Right lobe of liver (tissue), 6 donors: ENCODE measurements at regions not wholly inside any gene's neighbourhood (a gene's known extent, or its start where the extent isn't known, plus 50 kb on each side); places are given as distances from the start of the nearest gene placed in this dataset.

Experiments used
- ATAC-seq, 4 donors: fragments of 200-7000 bp; cut with Tn5 transposase; one replicate each; pipeline ENCODE4 v1.9.1; 2020; ENCODE audit warnings: mild to moderate bottlenecking in 4 of 4, moderate library complexity in 4 of 4
- DNase-seq, 3 donors: peaks; one replicate each; pipeline ENCODE4 v3.0.0-alpha.2; 2020
- H3K27ac ChIP-seq, 3 donors: fragments of 200-600 bp; one replicate each; pipeline ENCODE4 v1.8.0; 2022
- H3K27me3 ChIP-seq, 2 donors: fragments of 200-600 bp; one replicate each; pipeline ENCODE4 v1.8.0; 2022
- H3K36me3 ChIP-seq, 4 donors: fragments of 200-600 bp; sonication (generic) in 1 of 4; one replicate each; pipeline versions ENCODE4 v1.5.1 to v1.8.0; 2017 to 2022; ENCODE audit warnings: control low read depth in 1 of 4
- H3K4me1 ChIP-seq, 4 donors: fragments of 200-600 bp; sonication (generic) in 1 of 4; one replicate each; pipeline versions ENCODE4 v1.5.1 to v1.8.0; 2017 to 2022; ENCODE audit warnings: control low read depth in 1 of 4
- H3K4me3 ChIP-seq, 3 donors: fragments of 200-600 bp; one replicate each; pipeline ENCODE4 v1.8.0; 2022
- H3K9me3 ChIP-seq, 4 donors: fragments of 200-600 bp; sonication (generic) in 1 of 4; one replicate each; pipeline versions ENCODE4 v1.5.1 to v1.8.0; 2017 to 2022; ENCODE audit warnings: control low read depth in 1 of 4
- CTCF ChIP-seq, 4 donors: fragments of 200-600 bp in 3 of 4; fragments of 450-650 bp in 1 of 4; IDR thresholded peaks; one replicate each; pipeline versions ENCODE4 v1.5.1 to v1.8.0; 2016 to 2022; ENCODE audit warnings: antibody characterized with exemption in 4 of 4, mild to moderate bottlenecking in 2 of 4
- POLR2A ChIP-seq: fragments of 450-650 bp; IDR thresholded peaks from one replicate; pipeline ENCODE4 v1.6.1; 2017; ENCODE audit warnings: antibody characterized with exemption, mild to moderate bottlenecking
- WGBS: methylation state at CpG from one replicate; pipeline ENCODE4 v1.1.6; 2018; ENCODE audit warnings: low coverage, low lambda C conversion rate; ENCODE audit not compliant: insufficient coverage; ENCODE audit errors: missing lambda C conversion rate; 5-methylcytosine and 5-hydroxymethylcytosine counted together
- intact Hi-C, 2 donors: fragments of 100-400 bp; cut with DNase I; formaldehyde crosslinking; loops; one replicate each; pipeline versions ENCODE4 v1.11.2 to v1.14.1; 2022
- donor health status: DM: no; HTN: yes; CAD: no.
- donor health status: DM: no; HTN: no; CAD: no.
- donor health status: DM: no; HTN: no; CAD: no.
- donor health status: DM: no; HTN: yes; CAD: no.
- donor health status: DM: no; HTN: yes; CAD: no.

GRCh38 chr20:17786221-17786718 lies 86.5 kb downstream of the BANF2 start:
- ATAC-seq: peak in 2 of 4 donors; percentile 6 to 36
- DNase-seq: no peak
- H3K27ac ChIP-seq: no peak overlapping the region

More at GRCh38 chr20:17786221-17786718, 86.5 kb downstream of the BANF2 start:
- no peak overlapping the region for H3K4me3 ChIP-seq
- H3K27me3 ChIP-seq: no peaks in the 10 kb centered on the region
- WGBS: 51% methylated on average over 7 of the region's 11 CpGs
- no peak for TF ChIP-seq POLR2A
- no peak for TF ChIP-seq CTCF (IDR thresholded peaks at IDR 0.05)
- intact Hi-C loops: no loop called here
- H3K4me1 ChIP-seq: no peaks in the 10 kb centered on the region
- H3K9me3 ChIP-seq: no peaks in the 10 kb centered on the region
- H3K36me3 ChIP-seq: no peaks in the 10 kb centered on the region
